ENCODE measurements at regions not wholly inside any gene's neighbourhood (a gene's known extent, or its start where the extent isn't known, plus 50 kb on each side); places are given as distances from the start of the nearest gene placed in this dataset.

- CTCF ChIA-PET, result no interaction called here
- no peak for TF ChIP-seq IRF3 (IDR thresholded peaks at IDR 0.05; ENCODE audit: low read depth, low read length)
- Histone ChIP-seq H3K79me2 (ENCODE audit: insufficient read depth) (no peaks in the 10 kb centered on the region), H3K4me2 (no peak overlapping the region), H3K9ac (no peak overlapping the region), H3K36me3 (replicated peaks in 1 of 2; ENCODE audit: control insufficient read depth in 1 of 2, insufficient read depth in 2 of 2, low read length in 1 of 2) (no peaks in the 10 kb centered on the region), H3K9me2 (no peaks in the 10 kb centered on the region), H3K4me3 (ENCODE audit: low read depth in 2 of 2, low read length in 1 of 2) (no peak overlapping the region), H3K4me1 (ENCODE audit: control insufficient read depth in 1 of 2, insufficient read depth in 2 of 2, low read depth in 1 of 2, low read length in 1 of 2) (no peaks in the 10 kb centered on the region), H4K20me1 (ENCODE audit: insufficient read depth) (no peaks in the 10 kb centered on the region), H3F3A (replicated peaks; ENCODE audit: insufficient read depth) (no peaks in the 10 kb centered on the region), H3K9me3 (peaks cover 5% of the 10 kb centered on the region; the same call in 1 of the 2 replicates), H3K27ac (ENCODE audit: low read depth in 2 of 2, low read length in 1 of 2) (no peak overlapping the region), H3K27me3 (ENCODE audit: insufficient read depth) (no peaks in the 10 kb centered on the region), H2AFZ (ENCODE audit: low read depth) (no peak overlapping the region)
- 88% methylated on average over 3 of the region's 3 CpGs for WGBS (ENCODE audit: low lambda C conversion rate)
- POLR2A ChIA-PET, result no interaction called here
- DNase-seq, result no peak
Measured at GRCh38 chr9:14445946-14446345, 132.0 kb upstream of the NFIB start.

- H3K9me2 ChIP-seq, result no peaks in the 10 kb centered on the region
- CTCF ChIA-PET, result interaction anchor here (0.6 to 5.6 kb wide), 7 partner anchors 8 to 485 kb away, joined by 3 to 25 read pairs (median 3); no protein-coding TSS in a partner anchor
- no peak overlapping the region for H3K4me2 ChIP-seq
- no peaks in the 10 kb centered on the region for H4K20me1 ChIP-seq (ENCODE audit: insufficient read depth)
- H2AFZ ChIP-seq (ENCODE audit: low read depth), result no peak overlapping the region
- H3K79me2 ChIP-seq (ENCODE audit: insufficient read depth), result no peaks in the 10 kb centered on the region
- whole genome bisulfite sequencing (ENCODE audit: low lambda C conversion rate), result 81% methylated on average over 6 of the region's 6 CpGs
- no peak overlapping the region for H3K9ac ChIP-seq
- H3K4me1 ChIP-seq (ENCODE audit: control insufficient read depth in 1 of 2, insufficient read depth in 2 of 2, low read depth in 1 of 2, low read length in 1 of 2), result peaks cover under 1 to 20% of the 10 kb centered on the region in 2 experiments; a peak in 2 of 4 replicates
- DNase-seq, result no peak
- H3K27me3 ChIP-seq (ENCODE audit: insufficient read depth), result no peaks in the 10 kb centered on the region
- H3K36me3 ChIP-seq (replicated peaks in 1 of 2; ENCODE audit: control insufficient read depth in 1 of 2, insufficient read depth in 2 of 2, low read length in 1 of 2), result no peaks in the 10 kb centered on the region
- TF ChIP-seq RFX5 (IDR thresholded peaks at IDR 0.05; ENCODE audit: low read length) (no peak), GABPA (IDR thresholded peaks at IDR 0.05; ENCODE audit: low read depth) (no peak), CTCF (IDR thresholded peaks at IDR 0.05) (no peak)
- no peak overlapping the region for H3K27ac ChIP-seq (ENCODE audit: low read depth in 2 of 2, low read length in 1 of 2)
- H3K9me3 ChIP-seq, result peaks cover 5% of the 10 kb centered on the region; the same call in 1 of the 2 replicates
- POLR2A ChIA-PET, result no interaction called here
- H3F3A ChIP-seq (replicated peaks; ENCODE audit: insufficient read depth), result no peaks in the 10 kb centered on the region
- H3K4me3 ChIP-seq (ENCODE audit: low read depth in 2 of 2, low read length in 1 of 2), result no peak overlapping the region
Measured at GRCh38 chr9:14442956-14443355, 129.0 kb upstream of the NFIB start.

GRCh38 chr9:14441976-14442651 is 128.2 kb upstream of the NFIB start:
- 78% methylated on average over 10 of the region's 10 CpGs for WGBS (ENCODE audit: low lambda C conversion rate)
- CTCF ChIA-PET, result interaction anchor here (0.7 to 5.6 kb wide), 7 partner anchors 15 to 1408 kb away, joined by 3 to 25 read pairs (median 3); no protein-coding TSS in a partner anchor
- POLR2A ChIA-PET, result no interaction called here

More at GRCh38 chr9:14441976-14442651, 128.2 kb upstream of the NFIB start:
- no peak for DNase-seq
- Histone ChIP-seq H3F3A (replicated peaks; ENCODE audit: insufficient read depth) (no peaks in the 10 kb centered on the region), H3K9ac (no peak overlapping the region), H3K4me1 (ENCODE audit: control insufficient read depth in 1 of 2, insufficient read depth in 2 of 2, low read depth in 1 of 2, low read length in 1 of 2) (peaks cover 8 to 28% of the 10 kb centered on the region in 2 experiments; a peak in 2 of 4 replicates), H4K20me1 (ENCODE audit: insufficient read depth) (no peaks in the 10 kb centered on the region), H3K27ac (ENCODE audit: low read depth in 2 of 2, low read length in 1 of 2) (no peak overlapping the region), H3K9me2 (no peaks in the 10 kb centered on the region), H2AFZ (ENCODE audit: low read depth) (no peak overlapping the region), H3K4me3 (ENCODE audit: low read depth in 2 of 2, low read length in 1 of 2) (no peak overlapping the region), H3K9me3 (peaks cover 3% of the 10 kb centered on the region; the same call in 1 of the 2 replicates), H3K79me2 (ENCODE audit: insufficient read depth) (no peaks in the 10 kb centered on the region), H3K36me3 (replicated peaks in 1 of 2; ENCODE audit: control insufficient read depth in 1 of 2, insufficient read depth in 2 of 2, low read length in 1 of 2) (no peaks in the 10 kb centered on the region), H3K27me3 (ENCODE audit: insufficient read depth) (no peaks in the 10 kb centered on the region), H3K4me2 (no peak overlapping the region)
- no peak for TF ChIP-seq SIN3A (IDR thresholded peaks at IDR 0.05; ENCODE audit: borderline replicate concordance, low read depth, low read length)
- TF ChIP-seq MAX (IDR thresholded peaks at IDR 0.05; ENCODE audit: low read depth), result no peak
- peak; percentile 2; the same call in 1 of the 2 replicates for TF ChIP-seq SMC3 (IDR thresholded peaks at IDR 0.05; ENCODE audit: low read depth, low read length)
- peak; percentile 47 for TF ChIP-seq CTCF (IDR thresholded peaks at IDR 0.05)
- 0 out of 2 replicates have a peak, but pooled peaks have one; percentile 9 for TF ChIP-seq RAD21 (IDR thresholded peaks at IDR 0.05; ENCODE audit: low read length)
